GM23338 (cell line): ENCODE measurements at regions not wholly inside any gene's neighbourhood (a gene's known extent, or its start where the extent isn't known, plus 50 kb on each side); places are given as distances from the start of the nearest gene placed in this dataset.

Source experiments
- ATAC-seq: fragments of 200-7000 bp; cut with Tn5 transposase; 3 replicates; pipeline ENCODE4 v1.9.1; 2020
- DNase-seq: peaks from one replicate; pipeline ENCODE4 v3.0.0-alpha.2; 2015; ENCODE audit warnings: low spot score
- H2AFZ ChIP-seq: fragments of 200-600 bp; sonication (generic); 2 replicates; pipeline ENCODE4 v1.8.0; 2016; ENCODE audit warnings: antibody characterized with exemption, mild to moderate bottlenecking, moderate library complexity
- H3F3A ChIP-seq: fragments of 200-600 bp; sonication (generic); replicated peaks from 2 replicates; pipeline ENCODE4 v1.8.0; 2017; ENCODE audit warnings: antibody characterized with exemption, mixed run types, low read depth
- H3K27ac ChIP-seq: fragments of 200-600 bp; sonication (generic); 2 replicates; pipeline ENCODE4 v1.6.1; 2016; ENCODE audit warnings: low read depth
- H3K27me3 ChIP-seq: fragments of 200-600 bp; sonication (generic); 2 replicates; pipeline ENCODE4 v1.8.0; 2016; ENCODE audit warnings: mild to moderate bottlenecking, mixed run types, moderate library complexity; ENCODE audit not compliant: insufficient read depth
- H3K36me3 ChIP-seq: fragments of 200-600 bp; sonication (generic); 2 replicates; pipeline ENCODE4 v1.8.0; 2016; ENCODE audit warnings: mild to moderate bottlenecking; ENCODE audit not compliant: insufficient read depth
- H3K4me1 ChIP-seq: fragments of 200-600 bp; sonication (generic); 2 replicates; pipeline ENCODE4 v1.8.0; 2016; ENCODE audit warnings: mild to moderate bottlenecking, moderate library complexity; ENCODE audit not compliant: insufficient read depth
- H3K4me2 ChIP-seq: fragments of 200-600 bp; sonication (generic); 2 replicates; pipeline ENCODE4 v1.7.1; 2017; ENCODE audit warnings: mixed run types
- H3K4me3 ChIP-seq: fragments of 200-600 bp; sonication (generic); 2 replicates; pipeline ENCODE4 v1.6.1; 2016; ENCODE audit warnings: mixed run types
- H3K79me2 ChIP-seq: fragments of 200-600 bp; sonication (generic); replicated peaks from 2 replicates; pipeline ENCODE4 v1.8.0; 2017; ENCODE audit warnings: mild to moderate bottlenecking; ENCODE audit not compliant: insufficient read depth
- H3K9me2 ChIP-seq: fragments of 200-600 bp; sonication (generic); 2 replicates; pipeline ENCODE4 v1.8.0; 2017; ENCODE audit not compliant: insufficient read depth
- H4K20me1 ChIP-seq: fragments of 200-600 bp; sonication (generic); replicated peaks from 2 replicates; pipeline ENCODE4 v1.8.0; 2017; ENCODE audit warnings: mild to moderate bottlenecking; ENCODE audit not compliant: insufficient read depth
- H3K27ac Mint-ChIP-seq: 2 replicates; pipeline ENCODE4 v1.8.0; 2020; ENCODE audit warnings: inconsistent platforms, mild to moderate bottlenecking, moderate library complexity, mixed read lengths
- H3K27me3 Mint-ChIP-seq: 3 replicates; pipeline ENCODE4 v1.8.0; 2022; ENCODE audit warnings: low read depth, mild to moderate bottlenecking, moderate library complexity, mixed read lengths, inconsistent platforms; ENCODE audit not compliant: insufficient read depth, poor library complexity
- H3K36me3 Mint-ChIP-seq: 3 replicates; pipeline ENCODE4 v1.8.0; 2021; ENCODE audit warnings: low read depth, mild to moderate bottlenecking, inconsistent platforms, moderate library complexity, mixed read lengths
- H3K4me1 Mint-ChIP-seq: 3 replicates; pipeline ENCODE4 v1.8.0; 2020; ENCODE audit warnings: mild to moderate bottlenecking, inconsistent platforms, mixed read lengths
- H3K4me3 Mint-ChIP-seq: 3 replicates; pipeline ENCODE4 v1.8.0; 2021; ENCODE audit warnings: moderate library complexity, mild to moderate bottlenecking, inconsistent platforms, mixed read lengths
- H3K9me3 Mint-ChIP-seq: 3 replicates; pipeline ENCODE4 v1.8.0; 2020; ENCODE audit warnings: moderate library complexity, mild to moderate bottlenecking, inconsistent platforms, mixed read lengths
- CREB1 ChIP-seq: fragments of 250-450 bp; sonication (Bioruptor Pico); IDR thresholded peaks from 2 replicates; pipeline ENCODE4 v1.5.0; 2020; ENCODE audit warnings: low read depth, mild to moderate bottlenecking, moderate library complexity
- CTCF ChIP-seq, 2 experiments: fragments of 200-600 bp in 1 of 2; sonication (generic) in 1 of 2; conservative IDR thresholded peaks; 2 replicates each; pipeline versions ENCODE4 v1.5.1 to v1.6.1; 2016 to 2017; ENCODE audit warnings: antibody characterized with exemption in 2 of 2, low read depth in 2 of 2, mild to moderate bottlenecking in 2 of 2, moderate library complexity in 1 of 2
- ETS1 ChIP-seq: IDR thresholded peaks from 2 replicates; pipeline ENCODE4 v1.6.1; 2016; ENCODE audit warnings: antibody characterized with exemption
- EZH2 ChIP-seq: fragments of 200-600 bp; sonication (generic); IDR thresholded peaks from one replicate; pipeline ENCODE4 v1.8.0; 2017; ENCODE audit warnings: antibody characterized with exemption, mild to moderate bottlenecking, low read depth; ENCODE audit not compliant: unreplicated experiment
- EZH2phosphoT487 ChIP-seq: fragments of 200-600 bp; sonication (generic); IDR thresholded peaks from one replicate; pipeline ENCODE4 v1.8.1; 2018; ENCODE audit warnings: antibody characterized with exemption; ENCODE audit not compliant: unreplicated experiment
- JUNB ChIP-seq: IDR thresholded peaks from one replicate; pipeline ENCODE4 v1.6.1; 2016; ENCODE audit warnings: antibody characterized with exemption; ENCODE audit not compliant: unreplicated experiment
- NANOG ChIP-seq: IDR thresholded peaks from 2 replicates; pipeline ENCODE4 v1.6.1; 2016; ENCODE audit warnings: antibody characterized with exemption, borderline replicate concordance
- POLR2AphosphoS5 ChIP-seq: IDR thresholded peaks from 2 replicates; pipeline ENCODE4 v1.6.1; 2016; ENCODE audit warnings: antibody characterized with exemption, low read depth
- REST ChIP-seq: IDR thresholded peaks from one replicate; pipeline ENCODE4 v1.6.1; 2018; ENCODE audit warnings: antibody characterized with exemption; ENCODE audit not compliant: unreplicated experiment
- STAT1 ChIP-seq: IDR thresholded peaks from one replicate; pipeline ENCODE4 v1.6.1; 2016; ENCODE audit warnings: antibody characterized with exemption; ENCODE audit not compliant: unreplicated experiment
- ZNF114 ChIP-seq: fragments of 250-450 bp; sonication (Bioruptor Pico); IDR thresholded peaks from 2 replicates; pipeline ENCODE4 v1.5.0; 2020; ENCODE audit warnings: mild to moderate bottlenecking, moderate library complexity
- ZNF331 ChIP-seq: fragments of 250-450 bp; sonication (Bioruptor Pico); IDR thresholded peaks from 2 replicates; pipeline ENCODE4 v1.5.0; 2020; ENCODE audit warnings: low read depth, mild to moderate bottlenecking, moderate library complexity
- ZNF462 ChIP-seq: fragments of 250-450 bp; sonication (Bioruptor Pico); IDR thresholded peaks from 2 replicates; pipeline ENCODE4 v1.5.0; 2020; ENCODE audit warnings: mild to moderate bottlenecking, moderate library complexity

- H3K9me2 ChIP-seq = no peaks in the 10 kb centered on the region
- no peaks in the 10 kb centered on the region for H3K36me3 ChIP-seq
- Mint-ChIP-seq H3K4me1 (no peaks in the 10 kb centered on the region), H3K27ac (no peak overlapping the region), H3K36me3 (no peaks in the 10 kb centered on the region), H3K9me3 (no peaks in the 10 kb centered on the region), H3K4me3 (no peak overlapping the region), H3K27me3 (no peaks in the 10 kb centered on the region)
- no peak overlapping the region for H2AFZ ChIP-seq
- no peaks in the 10 kb centered on the region for H4K20me1 ChIP-seq
- no peaks in the 10 kb centered on the region for H3K79me2 ChIP-seq
- no peaks in the 10 kb centered on the region for H3K4me1 ChIP-seq
- H3F3A ChIP-seq = no peaks in the 10 kb centered on the region
- H3K4me2 ChIP-seq = no peak overlapping the region
- ATAC-seq (no peak), DNase-seq (no peak)
- no peak overlapping the region for H3K4me3 ChIP-seq
- no peak for TF ChIP-seq ZNF331 (CRISPR knock-in tag)
- no peak for TF ChIP-seq ZNF114 (CRISPR knock-in tag)
- TF ChIP-seq EZH2phosphoT487 = no peak
- TF ChIP-seq STAT1 = no peak
- no peak for TF ChIP-seq CTCF (conservative IDR thresholded peaks at IDR 0.05; ENCODE audit: low read depth in 2 of 2)
- no peak for TF ChIP-seq REST
- no peak for TF ChIP-seq CREB1 (CRISPR knock-in tag)
- TF ChIP-seq ZNF462 (CRISPR knock-in tag) = no peak
- TF ChIP-seq POLR2AphosphoS5 = no peak
- TF ChIP-seq NANOG = no peak
- TF ChIP-seq JUNB = no peak
- TF ChIP-seq ETS1 = no peak
- TF ChIP-seq EZH2 = no peak
- H3K27ac ChIP-seq = no peak overlapping the region
- H3K27me3 ChIP-seq = no peaks in the 10 kb centered on the region
These were observed 99.3 kb downstream of the DLEU7 start for GRCh38 chr13:50744116-50744660.
